Vagina (tissue), 2 donors: ENCODE measurements at regions not wholly inside any gene's neighbourhood (a gene's known extent, or its start where the extent isn't known, plus 50 kb on each side); places are given as distances from the start of the nearest gene placed in this dataset.
"Not testable (repeated sequence)": the region's sequence is repeated elsewhere in the genome, so short reads cannot be mapped to it uniquely, and the experiment has no call there.

Experiments
- DNase-seq, 2 donors: peaks; one replicate each; pipeline ENCODE4 v3.0.0-alpha.2; 2017; ENCODE audit errors: extremely low spot score in 2 of 2
- H3K27ac ChIP-seq: fragments of 200-600 bp; sonication (generic); one replicate; pipeline ENCODE4 v1.5.1; 2019
- H3K27me3 ChIP-seq: fragments of 200-600 bp; sonication (generic); one replicate; pipeline ENCODE4 v1.5.1; 2019
- H3K36me3 ChIP-seq, 2 donors: fragments of 200-600 bp; sonication (generic); one replicate each; pipeline ENCODE4 v1.5.1; 2017 to 2019
- H3K4me1 ChIP-seq: fragments of 200-600 bp; sonication (generic); one replicate; pipeline ENCODE4 v1.5.1; 2019
- H3K4me3 ChIP-seq, 2 donors: fragments of 200-600 bp; sonication (generic); 1 replicate in 1 of 2; 2 replicates in 1 of 2; pipeline ENCODE4 v1.5.1; 2016 to 2019
- H3K9me3 ChIP-seq: fragments of 200-600 bp; sonication (generic); one replicate; pipeline ENCODE4 v1.5.1; 2019
- POLR2A ChIP-seq, 2 donors: fragments of 450-650 bp; IDR thresholded peaks; one replicate each; pipeline ENCODE4 v1.6.1; 2017; ENCODE audit warnings: antibody characterized with exemption in 2 of 2, mild to moderate bottlenecking in 2 of 2, moderate library complexity in 2 of 2
- POLR2AphosphoS5 ChIP-seq, 2 donors: sonication (generic); formaldehyde crosslinking; IDR thresholded peaks; one replicate each; pipeline ENCODE4 v1.9.0; 2017; ENCODE audit warnings: antibody characterized with exemption in 2 of 2, mild to moderate bottlenecking in 2 of 2, low read depth in 1 of 2; ENCODE audit not compliant: insufficient read depth in 1 of 2
- intact Hi-C: fragments of 100-400 bp; cut with DNase I; formaldehyde crosslinking; loops from one replicate; pipeline ENCODE4 v1.15.1; 2023
- TF ChIP-seq, protein P1 (sequence below), 3 experiments: fragments of 450-650 bp in 2 of 3; fragments of 200-600 bp in 1 of 3; sonication (generic) in 1 of 3; IDR thresholded peaks; one replicate each; pipeline ENCODE4 v1.5.1; 2017 to 2019; ENCODE audit warnings: antibody characterized with exemption in 3 of 3, mild to moderate bottlenecking in 2 of 3, moderate library complexity in 2 of 3

DNA sequence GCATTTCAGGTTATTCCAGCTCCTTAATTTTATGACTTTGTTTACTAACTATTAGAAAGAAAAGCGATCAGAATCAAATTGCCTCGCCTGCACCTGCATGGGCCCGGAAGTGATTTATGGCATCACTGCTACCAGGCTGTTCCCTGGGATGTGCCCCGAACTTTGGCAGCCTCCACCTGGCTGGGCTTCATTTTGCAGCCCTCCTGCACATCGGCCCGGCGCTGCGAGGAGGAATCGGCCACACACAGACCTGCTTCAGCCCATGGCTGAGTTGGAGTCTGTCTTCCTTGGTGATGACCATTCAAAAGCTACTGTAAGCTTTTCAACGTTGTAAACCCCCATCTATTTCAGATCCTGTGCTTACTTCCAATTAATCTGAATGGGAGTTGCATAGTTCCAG, 638.0 kb downstream of the RNF144A start:
- DNase-seq = no peak
- intact Hi-C loops = no loop called here
- no peaks in the 10 kb centered on the region for H3K36me3 ChIP-seq
- H3K27ac ChIP-seq = no peak overlapping the region
- H3K4me1 ChIP-seq = no peaks in the 10 kb centered on the region
- no peaks in the 10 kb centered on the region for H3K9me3 ChIP-seq
- TF ChIP-seq POLR2A (IDR thresholded peaks at IDR 0.05) (no peak), POLR2AphosphoS5 (IDR thresholded peaks at IDR 0.05; ENCODE audit: insufficient read depth in 1 of 2, low read depth in 1 of 2) (no peak)
- TF ChIP-seq, protein P1, sequence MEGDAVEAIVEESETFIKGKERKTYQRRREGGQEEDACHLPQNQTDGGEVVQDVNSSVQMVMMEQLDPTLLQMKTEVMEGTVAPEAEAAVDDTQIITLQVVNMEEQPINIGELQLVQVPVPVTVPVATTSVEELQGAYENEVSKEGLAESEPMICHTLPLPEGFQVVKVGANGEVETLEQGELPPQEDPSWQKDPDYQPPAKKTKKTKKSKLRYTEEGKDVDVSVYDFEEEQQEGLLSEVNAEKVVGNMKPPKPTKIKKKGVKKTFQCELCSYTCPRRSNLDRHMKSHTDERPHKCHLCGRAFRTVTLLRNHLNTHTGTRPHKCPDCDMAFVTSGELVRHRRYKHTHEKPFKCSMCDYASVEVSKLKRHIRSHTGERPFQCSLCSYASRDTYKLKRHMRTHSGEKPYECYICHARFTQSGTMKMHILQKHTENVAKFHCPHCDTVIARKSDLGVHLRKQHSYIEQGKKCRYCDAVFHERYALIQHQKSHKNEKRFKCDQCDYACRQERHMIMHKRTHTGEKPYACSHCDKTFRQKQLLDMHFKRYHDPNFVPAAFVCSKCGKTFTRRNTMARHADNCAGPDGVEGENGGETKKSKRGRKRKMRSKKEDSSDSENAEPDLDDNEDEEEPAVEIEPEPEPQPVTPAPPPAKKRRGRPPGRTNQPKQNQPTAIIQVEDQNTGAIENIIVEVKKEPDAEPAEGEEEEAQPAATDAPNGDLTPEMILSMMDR (IDR thresholded peaks at IDR 0.05) = no peak
- H3K27me3 ChIP-seq = no peaks in the 10 kb centered on the region
- H3K4me3 ChIP-seq = no peak overlapping the region

DNA sequence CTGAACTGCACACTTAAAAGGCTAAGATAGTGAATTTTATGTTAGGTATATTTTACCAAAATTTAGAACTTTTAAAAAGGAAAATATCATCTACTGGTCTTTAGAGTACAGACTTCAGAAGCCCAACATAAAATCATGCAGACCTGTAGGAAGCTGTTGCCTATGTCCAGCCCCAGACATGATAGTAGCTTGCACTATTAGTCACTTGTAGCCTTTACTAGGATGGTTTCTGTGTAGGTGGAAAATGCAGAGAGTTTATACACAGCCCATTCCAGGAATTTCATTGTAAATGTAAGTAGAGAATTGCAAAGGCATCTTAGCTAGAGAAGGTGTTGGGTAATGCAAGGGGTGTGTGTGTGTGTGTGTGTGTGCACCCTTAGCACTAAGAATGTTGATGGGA, 640.2 kb downstream of the RNF144A start:
- H3K27ac ChIP-seq = no peak overlapping the region
- H3K36me3 ChIP-seq = no peaks in the 10 kb centered on the region
- no peak overlapping the region for H3K4me3 ChIP-seq
- DNase-seq = no peak
- TF ChIP-seq POLR2A (IDR thresholded peaks at IDR 0.05) (no peak), POLR2AphosphoS5 (IDR thresholded peaks at IDR 0.05; ENCODE audit: insufficient read depth in 1 of 2, low read depth in 1 of 2) (no peak)
- no peaks in the 10 kb centered on the region for H3K27me3 ChIP-seq
- no peaks in the 10 kb centered on the region for H3K9me3 ChIP-seq
- no peaks in the 10 kb centered on the region for H3K4me1 ChIP-seq
- intact Hi-C loops = no loop called here

GRCh38 chr2:7559791-7560190, 642.6 kb downstream of the RNF144A start:
- Histone ChIP-seq H3K27me3 (no peaks in the 10 kb centered on the region), H3K4me1 (no peaks in the 10 kb centered on the region), H3K9me3 (no peaks in the 10 kb centered on the region), H3K36me3 (no peaks in the 10 kb centered on the region), H3K4me3 (no peak overlapping the region), H3K27ac (no peak overlapping the region)
- TF ChIP-seq POLR2AphosphoS5 (IDR thresholded peaks at IDR 0.05; ENCODE audit: insufficient read depth in 1 of 2, low read depth in 1 of 2) = no peak
- no peak for TF ChIP-seq POLR2A (IDR thresholded peaks at IDR 0.05)
- TF ChIP-seq, protein P1 (IDR thresholded peaks at IDR 0.05) = no peak
- no peak for DNase-seq
- intact Hi-C loops = no loop called here

GRCh38 chr2:7566382-7566881, 649.2 kb downstream of the RNF144A start:
- intact Hi-C loops = no loop called here
- Histone ChIP-seq H3K27ac (no peak overlapping the region), H3K4me1 (no peaks in the 10 kb centered on the region), H3K4me3 (no peak overlapping the region), H3K9me3 (no peaks in the 10 kb centered on the region), H3K27me3 (no peaks in the 10 kb centered on the region), H3K36me3 (no peaks in the 10 kb centered on the region)
- DNase-seq = no peak
- TF ChIP-seq POLR2A (IDR thresholded peaks at IDR 0.05) (no peak), POLR2AphosphoS5 (IDR thresholded peaks at IDR 0.05; ENCODE audit: insufficient read depth in 1 of 2, low read depth in 1 of 2) (no peak)
- TF ChIP-seq, protein P1 (IDR thresholded peaks at IDR 0.05) = no peak

DNA sequence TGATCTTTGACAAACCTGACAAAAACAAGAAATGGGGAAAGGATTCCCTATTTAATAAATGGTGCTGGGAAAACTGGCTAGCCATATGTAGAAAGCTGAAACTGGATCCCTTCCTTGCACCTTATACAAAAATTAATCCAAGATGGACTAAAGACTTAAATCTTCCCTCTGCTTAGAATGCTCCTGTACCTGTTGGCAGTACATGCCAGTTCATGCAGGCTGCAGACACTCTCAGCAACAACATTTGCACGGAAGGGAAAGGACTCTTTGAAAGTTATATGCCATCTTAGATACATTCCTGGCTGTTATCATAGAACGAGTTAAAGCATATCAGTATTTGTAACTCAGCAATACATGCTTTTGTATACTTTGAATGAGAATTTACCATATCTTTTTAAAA, 649.9 kb downstream of the RNF144A start:
- H3K9me3 ChIP-seq, intact Hi-C loops, DNase-seq, H3K4me1 ChIP-seq, H3K27ac ChIP-seq, H3K27me3 ChIP-seq, H3K4me3 ChIP-seq, H3K36me3 ChIP-seq: not testable (repeated sequence)

GRCh38 chr2:7567646-7568045, 650.4 kb downstream of the RNF144A start:
- no peak for DNase-seq
- Histone ChIP-seq H3K36me3 (no peaks in the 10 kb centered on the region), H3K4me3 (no peak overlapping the region), H3K27ac (no peak overlapping the region), H3K9me3 (no peaks in the 10 kb centered on the region), H3K27me3 (no peaks in the 10 kb centered on the region), H3K4me1 (no peaks in the 10 kb centered on the region)
- TF ChIP-seq POLR2A (IDR thresholded peaks at IDR 0.05) = no peak
- no peak for TF ChIP-seq POLR2AphosphoS5 (IDR thresholded peaks at IDR 0.05; ENCODE audit: insufficient read depth in 1 of 2, low read depth in 1 of 2)
- TF ChIP-seq, protein P1 (IDR thresholded peaks at IDR 0.05) = no peak
- intact Hi-C loops = no loop called here
